ENCODE measurements at regions not wholly inside any gene's neighbourhood (a gene's known extent, or its start where the extent isn't known, plus 50 kb on each side); places are given as distances from the start of the nearest gene placed in this dataset.
A peak's percentile ranks its signal among the peaks of the same experiment; 100 is the strongest.

- peak; percentile 28 for DNase-seq
These were observed 54.3 kb upstream of the PPP2R5C start for GRCh38 chr14:101707068-101707842.

- no peak for DNase-seq
These were observed 53.5 kb upstream of the PPP2R5C start for GRCh38 chr14:101707863-101708620.

GRCh38 chr14:101708853-101709532 is 52.5 kb upstream of the PPP2R5C start:
- no peak for DNase-seq

GRCh38 chr14:101709533-101709881 is 52.0 kb upstream of the PPP2R5C start:
- no peak for DNase-seq

- no peak for DNase-seq
These were observed 51.3 kb upstream of the PPP2R5C start for GRCh38 chr14:101709962-101710931.

- DNase-seq, result no peak
These were observed 50.3 kb upstream of the PPP2R5C start for GRCh38 chr14:101711041-101711856.

Data from stimulated activated CD4-positive, alpha-beta T cell treated with anti-CD3 and anti-CD28 coated beads, Interleukin-4, amount 100 ng/mL, for 1 hour (primary cell).